Activated B cell treated with CpG ODN at 0.5 μM for 24 hours (primary cell): ENCODE measurements at regions not wholly inside any gene's neighbourhood (a gene's known extent, or its start where the extent isn't known, plus 50 kb on each side); places are given as distances from the start of the nearest gene placed in this dataset.
"Not testable (repeated sequence)": the region's sequence is repeated elsewhere in the genome, so short reads cannot be mapped to it uniquely, and the experiment has no call there.

Experiments
- ATAC-seq: fragments of 200-7000 bp; cut with Tn5 transposase; one replicate; pipeline ENCODE4 v1.10.0; 2021; ENCODE audit warnings: low read depth, mild to moderate bottlenecking, moderate library complexity
- CTCF ChIA-PET: fragments of 350-600 bp; sonication (Branson Sonifier 250); formaldehyde crosslinking; loops from one replicate; lab custom pipeline; 2021; ENCODE audit warnings: antibody characterized with exemption; lab: Charles Lee
- POLR2A ChIA-PET: fragments of 350-600 bp; sonication (Branson Sonifier 250); formaldehyde crosslinking; loops from one replicate; lab custom pipeline; 2021; ENCODE audit warnings: antibody characterized with exemption; lab: Charles Lee
- DNase-seq: peaks from one replicate; pipeline ENCODE4 v3.0.0; 2022
- H3K27ac Mint-ChIP-seq: one replicate; pipeline ENCODE4 v1.8.0; 2020; ENCODE audit warnings: mixed read lengths
- H3K27me3 Mint-ChIP-seq: one replicate; pipeline ENCODE4 v1.8.0; 2021; ENCODE audit warnings: mixed read lengths
- H3K36me3 Mint-ChIP-seq: one replicate; pipeline ENCODE4 v1.8.0; 2021; ENCODE audit warnings: low read depth, mixed read lengths
- H3K4me1 Mint-ChIP-seq: one replicate; pipeline ENCODE4 v1.8.0; 2021; ENCODE audit warnings: mixed read lengths
- H3K4me3 Mint-ChIP-seq: one replicate; pipeline ENCODE4 v1.8.0; 2020; ENCODE audit warnings: mild to moderate bottlenecking, mixed read lengths
- H3K9me3 Mint-ChIP-seq: one replicate; pipeline ENCODE4 v1.8.0; 2020; ENCODE audit warnings: mixed read lengths
- intact Hi-C: fragments of 100-400 bp; cut with micrococcal nuclease; formaldehyde crosslinking; loops from one replicate; pipeline ENCODE4 v1.15.1; 2024
- TF ChIP-seq, protein P1 (sequence below): fragments of 200-600 bp; IDR thresholded peaks from one replicate; pipeline ENCODE4 v1.8.0; 2022; ENCODE audit warnings: antibody characterized with exemption, mild to moderate bottlenecking

DNA sequence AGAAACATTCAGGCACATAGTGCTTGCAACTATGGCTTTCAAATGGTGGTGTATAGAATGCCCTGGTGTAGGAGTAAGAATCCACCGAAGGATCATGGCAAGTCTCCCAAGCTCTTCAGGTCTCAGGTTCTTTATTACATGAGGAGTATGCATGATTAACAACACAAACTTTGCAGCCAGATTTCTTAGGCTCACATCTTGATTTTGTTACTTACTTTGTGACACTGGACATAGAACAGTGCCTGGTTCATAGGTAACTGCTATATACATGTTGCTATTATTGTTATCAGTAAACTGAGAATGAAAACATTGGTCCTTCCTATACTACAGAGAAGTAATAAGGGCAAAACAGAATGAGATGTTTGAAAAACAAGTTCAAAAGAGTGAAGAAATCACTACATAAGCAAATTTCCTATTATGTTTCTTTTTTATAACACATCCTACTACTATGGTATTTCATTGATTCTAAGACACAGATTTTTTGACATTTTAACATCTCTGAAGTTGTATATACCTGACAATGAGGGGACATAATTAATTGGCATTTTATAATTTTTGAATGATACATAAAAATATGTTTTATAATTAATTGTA, 284.9 kb downstream of the C1D start:
- intact Hi-C loops, result no loop called here
- H3K36me3 Mint-ChIP-seq, result no peaks in the 10 kb centered on the region
- CTCF ChIA-PET, result no interaction called here

DNA sequence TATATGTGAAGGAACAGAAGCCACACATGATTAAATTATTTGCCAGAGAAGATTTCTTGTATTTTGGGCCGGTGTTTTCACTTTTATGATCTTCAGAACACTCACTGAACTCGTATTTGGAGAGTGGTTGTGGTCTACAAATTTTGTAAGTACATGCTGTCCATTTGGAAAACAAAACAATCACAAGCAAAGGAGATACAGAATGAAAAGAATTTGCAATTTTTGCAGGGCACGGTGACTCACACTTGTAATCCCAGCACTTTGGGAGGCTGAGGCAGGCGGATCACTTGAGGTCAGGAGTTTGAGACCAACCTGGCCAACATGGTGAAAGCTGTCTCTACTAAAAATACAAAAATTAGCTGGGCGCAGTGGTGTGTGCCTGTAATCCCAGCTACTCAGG, 282.0 kb downstream of the C1D start:
- DNase-seq, ATAC-seq, H3K4me3 Mint-ChIP-seq, intact Hi-C loops, H3K9me3 Mint-ChIP-seq, H3K27ac Mint-ChIP-seq, CTCF ChIA-PET, H3K36me3 Mint-ChIP-seq, H3K4me1 Mint-ChIP-seq: not testable (repeated sequence)
- H3K27me3 Mint-ChIP-seq, result peaks cover 16% of the 10 kb centered on the region
- POLR2A ChIA-PET, result interaction anchor here (0.6 kb wide), 1 partner anchor 384 kb away, joined by 3 read pairs; no protein-coding TSS in a partner anchor

More for the DNA sequence above, 284.9 kb downstream of the C1D start:
- H3K9me3 Mint-ChIP-seq, result no peaks in the 10 kb centered on the region
- POLR2A ChIA-PET, result no interaction called here
- no peak overlapping the region for H3K4me3 Mint-ChIP-seq
- TF ChIP-seq, protein P1, sequence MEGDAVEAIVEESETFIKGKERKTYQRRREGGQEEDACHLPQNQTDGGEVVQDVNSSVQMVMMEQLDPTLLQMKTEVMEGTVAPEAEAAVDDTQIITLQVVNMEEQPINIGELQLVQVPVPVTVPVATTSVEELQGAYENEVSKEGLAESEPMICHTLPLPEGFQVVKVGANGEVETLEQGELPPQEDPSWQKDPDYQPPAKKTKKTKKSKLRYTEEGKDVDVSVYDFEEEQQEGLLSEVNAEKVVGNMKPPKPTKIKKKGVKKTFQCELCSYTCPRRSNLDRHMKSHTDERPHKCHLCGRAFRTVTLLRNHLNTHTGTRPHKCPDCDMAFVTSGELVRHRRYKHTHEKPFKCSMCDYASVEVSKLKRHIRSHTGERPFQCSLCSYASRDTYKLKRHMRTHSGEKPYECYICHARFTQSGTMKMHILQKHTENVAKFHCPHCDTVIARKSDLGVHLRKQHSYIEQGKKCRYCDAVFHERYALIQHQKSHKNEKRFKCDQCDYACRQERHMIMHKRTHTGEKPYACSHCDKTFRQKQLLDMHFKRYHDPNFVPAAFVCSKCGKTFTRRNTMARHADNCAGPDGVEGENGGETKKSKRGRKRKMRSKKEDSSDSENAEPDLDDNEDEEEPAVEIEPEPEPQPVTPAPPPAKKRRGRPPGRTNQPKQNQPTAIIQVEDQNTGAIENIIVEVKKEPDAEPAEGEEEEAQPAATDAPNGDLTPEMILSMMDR, result no peak
- H3K27ac Mint-ChIP-seq, result no peak overlapping the region
- DNase-seq, result no peak
- peaks cover 18% of the 10 kb centered on the region for H3K27me3 Mint-ChIP-seq
- ATAC-seq, result no peak
- H3K4me1 Mint-ChIP-seq, result no peaks in the 10 kb centered on the region

DNA sequence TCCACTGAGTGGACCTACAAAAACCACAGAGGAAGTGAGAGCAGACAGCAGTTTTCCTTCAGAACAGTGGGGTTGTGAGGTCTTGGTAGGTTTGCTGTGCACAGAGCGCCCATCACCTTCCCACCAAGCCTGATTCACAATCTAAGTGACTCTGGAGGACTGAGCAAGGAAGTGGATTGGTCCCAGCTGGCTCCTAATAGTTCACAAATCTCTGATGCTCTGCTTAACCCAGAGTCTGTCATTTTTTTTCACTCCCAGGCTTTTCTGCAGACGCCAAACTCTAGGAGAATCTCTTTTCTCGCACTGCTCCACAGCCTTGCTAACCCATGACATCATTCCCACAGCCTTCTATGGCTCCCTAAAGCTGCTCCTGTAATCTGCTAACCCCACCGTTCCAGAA, 280.4 kb downstream of the C1D start:
- no peak for ATAC-seq
- Mint-ChIP-seq H3K9me3 (no peaks in the 10 kb centered on the region), H3K27me3 (peaks cover 16% of the 10 kb centered on the region), H3K36me3 (no peaks in the 10 kb centered on the region), H3K4me3 (no peak overlapping the region), H3K27ac (no peak overlapping the region), H3K4me1 (no peaks in the 10 kb centered on the region)
- TF ChIP-seq, protein P1, result no peak
- DNase-seq, result no peak
- POLR2A ChIA-PET, result no interaction called here
- intact Hi-C loops, result no loop called here
- CTCF ChIA-PET, result no interaction called here

DNA sequence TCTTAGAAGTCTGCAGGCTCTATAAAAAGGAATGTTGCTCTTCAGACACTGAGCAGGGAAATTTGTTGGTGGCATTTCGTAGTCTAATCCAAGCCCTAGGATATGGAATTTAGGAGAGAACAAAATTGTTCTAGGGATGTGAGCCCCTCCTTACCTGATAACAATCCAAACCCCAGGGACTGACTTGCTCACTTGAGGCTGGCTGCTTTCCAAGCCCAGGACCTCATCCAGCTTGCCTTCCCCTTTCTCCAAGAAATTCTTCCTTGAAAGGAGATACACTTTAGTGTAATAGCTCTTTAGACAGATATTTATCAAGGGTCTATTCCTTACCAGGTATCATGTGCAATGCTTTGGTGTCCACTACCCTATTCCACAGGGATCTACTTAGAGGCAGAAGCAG, 279.8 kb downstream of the C1D start:
- ChIA-PET CTCF (no interaction called here), POLR2A (no interaction called here)
- no peak for ATAC-seq
- no peak overlapping the region for H3K4me3 Mint-ChIP-seq
- no peaks in the 10 kb centered on the region for H3K36me3 Mint-ChIP-seq
- DNase-seq, result no peak
- H3K27me3 Mint-ChIP-seq, result peaks cover 15% of the 10 kb centered on the region
- H3K27ac Mint-ChIP-seq, result no peak overlapping the region
- intact Hi-C loops, result no loop called here
- no peaks in the 10 kb centered on the region for H3K4me1 Mint-ChIP-seq
- TF ChIP-seq, protein P1, result no peak
- H3K9me3 Mint-ChIP-seq, result no peaks in the 10 kb centered on the region

DNA sequence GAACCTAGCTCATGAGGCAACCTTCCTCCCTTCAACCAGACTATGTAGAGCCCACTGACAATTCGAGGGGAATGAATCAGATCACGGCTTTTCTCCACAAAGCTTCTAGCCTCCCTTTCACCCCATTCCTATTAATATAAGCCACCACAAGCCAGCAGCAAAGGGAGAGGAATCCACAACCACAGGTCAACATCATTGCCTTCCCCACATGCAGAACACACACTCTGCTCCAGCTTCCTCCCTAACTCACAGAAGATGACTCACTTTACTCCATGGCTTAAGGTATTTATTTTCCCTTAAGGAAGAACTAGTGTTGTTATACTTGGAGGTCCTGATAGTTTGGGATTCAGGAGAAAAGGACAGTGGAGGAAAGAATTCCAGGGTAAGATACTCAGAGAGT, 272.2 kb downstream of the C1D start:
- CTCF ChIA-PET, result no interaction called here
- Mint-ChIP-seq H3K27ac (no peak overlapping the region), H3K4me1 (no peaks in the 10 kb centered on the region), H3K27me3 (peaks cover 11% of the 10 kb centered on the region), H3K36me3 (no peaks in the 10 kb centered on the region), H3K9me3 (no peaks in the 10 kb centered on the region), H3K4me3 (no peak overlapping the region)
- intact Hi-C loops, result no loop called here
- POLR2A ChIA-PET, result no interaction called here
- ATAC-seq, result no peak
- no peak for DNase-seq
- TF ChIP-seq, protein P1, result no peak

DNA sequence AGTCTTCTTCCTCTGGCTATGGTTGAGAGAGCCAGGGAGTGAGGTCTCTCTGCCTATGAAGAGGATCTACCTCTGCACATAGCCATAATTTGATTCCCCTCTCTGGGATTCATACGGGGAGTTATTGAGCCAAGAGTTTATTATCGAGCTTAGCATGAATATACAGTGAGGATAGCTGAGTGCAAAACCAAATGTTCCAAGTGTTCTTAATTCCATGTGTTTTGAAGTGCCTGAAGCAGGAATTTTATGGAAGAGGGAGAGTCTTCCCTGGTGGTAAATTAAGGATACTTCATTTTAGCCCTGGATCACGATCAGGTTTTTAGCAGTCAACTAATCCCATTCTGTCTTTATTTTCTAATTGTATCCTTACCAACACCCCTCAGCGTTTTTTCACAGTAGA, 270.6 kb downstream of the C1D start:
- CTCF ChIA-PET, result no interaction called here

More for the DNA sequence above, 270.6 kb downstream of the C1D start:
- Mint-ChIP-seq H3K9me3 (no peaks in the 10 kb centered on the region), H3K4me3 (no peak overlapping the region), H3K4me1 (no peaks in the 10 kb centered on the region), H3K36me3 (no peaks in the 10 kb centered on the region), H3K27me3 (peaks cover 17% of the 10 kb centered on the region), H3K27ac (no peak overlapping the region)
- no peak for ATAC-seq
- intact Hi-C loops, result no loop called here
- POLR2A ChIA-PET, result no interaction called here
- DNase-seq, result no peak
- TF ChIP-seq, protein P1, result no peak
